ENCODE measurements at regions not wholly inside any gene's neighbourhood (a gene's known extent, or its start where the extent isn't known, plus 50 kb on each side); places are given as distances from the start of the nearest gene placed in this dataset.

DNA sequence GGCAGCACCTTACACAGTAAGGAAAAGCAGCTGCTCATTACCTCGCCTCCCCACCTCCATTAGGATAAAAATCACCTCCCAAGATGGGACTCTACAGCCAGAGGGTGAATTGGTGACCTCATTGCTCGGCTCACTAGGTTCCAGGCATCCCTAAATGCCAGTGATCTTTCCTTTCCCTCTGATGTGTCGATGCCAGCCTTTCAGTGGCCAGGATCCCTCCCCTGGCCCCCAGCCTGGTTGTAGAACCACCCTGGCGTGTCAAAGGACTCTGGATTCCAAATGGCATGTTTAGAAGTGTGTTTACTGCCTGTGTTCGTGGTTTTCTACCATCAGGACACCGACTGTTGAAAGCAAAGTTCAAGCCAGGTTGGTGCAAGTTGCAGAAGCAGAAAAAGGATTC is 72.1 kb upstream of the LYRM9 start:
- no peak for DNase-seq (ENCODE audit: low spot score)
- Histone ChIP-seq H3K9ac (ENCODE audit: low read depth in 1 of 2, low read length in 2 of 2) (no peak overlapping the region), H3K27ac (ENCODE audit: low read depth in 1 of 2, low read length in 2 of 2) (no peak overlapping the region), H3K9me3 (ENCODE audit: control insufficient read depth in 4 of 4, low read length in 3 of 4) (no peaks in the 10 kb centered on the region), H3K36me3 (ENCODE audit: control insufficient read depth in 4 of 4, insufficient read depth in 3 of 4, low read depth in 1 of 4, low read length in 3 of 4) (no peaks in the 10 kb centered on the region), H3K4me1 (ENCODE audit: control insufficient read depth in 4 of 4, insufficient read depth in 4 of 4, low read length in 3 of 4) (peaks cover 0 to 5% (median 3%) of the 10 kb centered on the region in 4 donors), H3K4me3 (ENCODE audit: low read depth in 1 of 3, low read length in 3 of 3) (no peak overlapping the region), H3K27me3 (ENCODE audit: control insufficient read depth in 4 of 4, insufficient read depth in 4 of 4, low read length in 3 of 4) (no peaks in the 10 kb centered on the region)
- TF ChIP-seq YY1 (IDR thresholded peaks at IDR 0.05) (no peak), FOXA1 (IDR thresholded peaks at IDR 0.05) (no peak), EGR1 (IDR thresholded peaks at IDR 0.05; ENCODE audit: low read depth in 2 of 2) (no peak), TAF1 (conservative IDR thresholded peaks at IDR 0.05) (no peak), HNF4A (conservative IDR thresholded peaks at IDR 0.05) (no peak), FOXA2 (IDR thresholded peaks at IDR 0.05) (no peak), NR2F2 (IDR thresholded peaks at IDR 0.05) (no peak), SP1 (IDR thresholded peaks at IDR 0.05) (no peak), JUND (IDR thresholded peaks at IDR 0.05) (no peak), RXRA (IDR thresholded peaks at IDR 0.05) (no peak), HNF4G (IDR thresholded peaks at IDR 0.05) (no peak), GABPA (IDR thresholded peaks at IDR 0.05 in 1 of 2, conservative IDR thresholded peaks at IDR 0.05 in 1 of 2) (no peak), RAD21 (IDR thresholded peaks at IDR 0.05) (no peak)
- TF ChIP-seq, protein P1, sequence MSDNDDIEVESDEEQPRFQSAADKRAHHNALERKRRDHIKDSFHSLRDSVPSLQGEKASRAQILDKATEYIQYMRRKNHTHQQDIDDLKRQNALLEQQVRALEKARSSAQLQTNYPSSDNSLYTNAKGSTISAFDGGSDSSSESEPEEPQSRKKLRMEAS (IDR thresholded peaks at IDR 0.05), result no peak
- TF ChIP-seq, protein P2, sequence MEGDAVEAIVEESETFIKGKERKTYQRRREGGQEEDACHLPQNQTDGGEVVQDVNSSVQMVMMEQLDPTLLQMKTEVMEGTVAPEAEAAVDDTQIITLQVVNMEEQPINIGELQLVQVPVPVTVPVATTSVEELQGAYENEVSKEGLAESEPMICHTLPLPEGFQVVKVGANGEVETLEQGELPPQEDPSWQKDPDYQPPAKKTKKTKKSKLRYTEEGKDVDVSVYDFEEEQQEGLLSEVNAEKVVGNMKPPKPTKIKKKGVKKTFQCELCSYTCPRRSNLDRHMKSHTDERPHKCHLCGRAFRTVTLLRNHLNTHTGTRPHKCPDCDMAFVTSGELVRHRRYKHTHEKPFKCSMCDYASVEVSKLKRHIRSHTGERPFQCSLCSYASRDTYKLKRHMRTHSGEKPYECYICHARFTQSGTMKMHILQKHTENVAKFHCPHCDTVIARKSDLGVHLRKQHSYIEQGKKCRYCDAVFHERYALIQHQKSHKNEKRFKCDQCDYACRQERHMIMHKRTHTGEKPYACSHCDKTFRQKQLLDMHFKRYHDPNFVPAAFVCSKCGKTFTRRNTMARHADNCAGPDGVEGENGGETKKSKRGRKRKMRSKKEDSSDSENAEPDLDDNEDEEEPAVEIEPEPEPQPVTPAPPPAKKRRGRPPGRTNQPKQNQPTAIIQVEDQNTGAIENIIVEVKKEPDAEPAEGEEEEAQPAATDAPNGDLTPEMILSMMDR (IDR thresholded peaks at IDR 0.05; ENCODE audit: low read depth, low read length, missing input control), result no peak
- TF ChIP-seq, protein P3, sequence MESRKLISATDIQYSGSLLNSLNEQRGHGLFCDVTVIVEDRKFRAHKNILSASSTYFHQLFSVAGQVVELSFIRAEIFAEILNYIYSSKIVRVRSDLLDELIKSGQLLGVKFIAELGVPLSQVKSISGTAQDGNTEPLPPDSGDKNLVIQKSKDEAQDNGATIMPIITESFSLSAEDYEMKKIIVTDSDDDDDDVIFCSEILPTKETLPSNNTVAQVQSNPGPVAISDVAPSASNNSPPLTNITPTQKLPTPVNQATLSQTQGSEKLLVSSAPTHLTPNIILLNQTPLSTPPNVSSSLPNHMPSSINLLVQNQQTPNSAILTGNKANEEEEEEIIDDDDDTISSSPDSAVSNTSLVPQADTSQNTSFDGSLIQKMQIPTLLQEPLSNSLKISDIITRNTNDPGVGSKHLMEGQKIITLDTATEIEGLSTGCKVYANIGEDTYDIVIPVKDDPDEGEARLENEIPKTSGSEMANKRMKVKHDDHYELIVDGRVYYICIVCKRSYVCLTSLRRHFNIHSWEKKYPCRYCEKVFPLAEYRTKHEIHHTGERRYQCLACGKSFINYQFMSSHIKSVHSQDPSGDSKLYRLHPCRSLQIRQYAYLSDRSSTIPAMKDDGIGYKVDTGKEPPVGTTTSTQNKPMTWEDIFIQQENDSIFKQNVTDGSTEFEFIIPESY (IDR thresholded peaks at IDR 0.05), result no peak
- TF ChIP-seq, protein P4, sequence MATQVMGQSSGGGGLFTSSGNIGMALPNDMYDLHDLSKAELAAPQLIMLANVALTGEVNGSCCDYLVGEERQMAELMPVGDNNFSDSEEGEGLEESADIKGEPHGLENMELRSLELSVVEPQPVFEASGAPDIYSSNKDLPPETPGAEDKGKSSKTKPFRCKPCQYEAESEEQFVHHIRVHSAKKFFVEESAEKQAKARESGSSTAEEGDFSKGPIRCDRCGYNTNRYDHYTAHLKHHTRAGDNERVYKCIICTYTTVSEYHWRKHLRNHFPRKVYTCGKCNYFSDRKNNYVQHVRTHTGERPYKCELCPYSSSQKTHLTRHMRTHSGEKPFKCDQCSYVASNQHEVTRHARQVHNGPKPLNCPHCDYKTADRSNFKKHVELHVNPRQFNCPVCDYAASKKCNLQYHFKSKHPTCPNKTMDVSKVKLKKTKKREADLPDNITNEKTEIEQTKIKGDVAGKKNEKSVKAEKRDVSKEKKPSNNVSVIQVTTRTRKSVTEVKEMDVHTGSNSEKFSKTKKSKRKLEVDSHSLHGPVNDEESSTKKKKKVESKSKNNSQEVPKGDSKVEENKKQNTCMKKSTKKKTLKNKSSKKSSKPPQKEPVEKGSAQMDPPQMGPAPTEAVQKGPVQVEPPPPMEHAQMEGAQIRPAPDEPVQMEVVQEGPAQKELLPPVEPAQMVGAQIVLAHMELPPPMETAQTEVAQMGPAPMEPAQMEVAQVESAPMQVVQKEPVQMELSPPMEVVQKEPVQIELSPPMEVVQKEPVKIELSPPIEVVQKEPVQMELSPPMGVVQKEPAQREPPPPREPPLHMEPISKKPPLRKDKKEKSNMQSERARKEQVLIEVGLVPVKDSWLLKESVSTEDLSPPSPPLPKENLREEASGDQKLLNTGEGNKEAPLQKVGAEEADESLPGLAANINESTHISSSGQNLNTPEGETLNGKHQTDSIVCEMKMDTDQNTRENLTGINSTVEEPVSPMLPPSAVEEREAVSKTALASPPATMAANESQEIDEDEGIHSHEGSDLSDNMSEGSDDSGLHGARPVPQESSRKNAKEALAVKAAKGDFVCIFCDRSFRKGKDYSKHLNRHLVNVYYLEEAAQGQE (IDR thresholded peaks at IDR 0.05), result no peak
- WGBS, result 89% methylated on average over 6 of the region's 6 CpGs

DNA sequence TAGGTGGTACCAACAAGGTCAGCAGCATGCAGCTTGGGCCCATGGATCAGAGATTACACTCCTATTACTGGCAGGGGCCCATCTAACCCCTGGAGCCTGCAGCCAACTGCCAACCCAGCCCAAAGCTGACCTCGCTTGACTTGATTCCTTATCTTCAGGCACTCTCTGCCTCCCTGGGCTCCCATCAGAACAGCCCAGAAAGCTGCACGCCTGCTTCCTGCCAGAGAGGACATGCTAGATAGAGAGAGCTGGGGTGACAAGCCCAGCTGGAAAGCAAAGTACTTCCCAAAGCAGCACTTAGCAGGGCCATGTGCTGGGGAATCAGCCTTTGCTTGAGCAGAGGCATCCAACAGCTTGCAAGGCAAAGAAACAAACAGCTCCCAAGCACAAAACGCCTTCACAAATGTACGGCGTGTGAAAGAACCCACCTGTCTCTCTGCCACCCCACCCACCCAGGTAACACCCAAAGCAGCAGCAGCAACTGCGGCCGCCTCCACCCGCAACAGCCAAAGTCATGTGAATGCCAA is 74.2 kb upstream of the NLK start:
- Histone ChIP-seq H3K9ac (ENCODE audit: low read depth in 1 of 2, low read length in 2 of 2) (no peak overlapping the region), H3K9me3 (ENCODE audit: control insufficient read depth in 4 of 4, low read length in 3 of 4) (no peaks in the 10 kb centered on the region), H3K4me3 (ENCODE audit: low read depth in 1 of 3, low read length in 3 of 3) (no peak overlapping the region), H3K4me1 (ENCODE audit: control insufficient read depth in 4 of 4, insufficient read depth in 4 of 4, low read length in 3 of 4) (peaks cover 0 to 8% (median 4%) of the 10 kb centered on the region in 4 donors), H3K27ac (ENCODE audit: low read depth in 1 of 2, low read length in 2 of 2) (no peak overlapping the region), H3K36me3 (ENCODE audit: control insufficient read depth in 4 of 4, insufficient read depth in 3 of 4, low read depth in 1 of 4, low read length in 3 of 4) (no peaks in the 10 kb centered on the region), H3K27me3 (ENCODE audit: control insufficient read depth in 4 of 4, insufficient read depth in 4 of 4, low read length in 3 of 4) (no peaks in the 10 kb centered on the region)
- peak; percentile 78 for DNase-seq (ENCODE audit: low spot score)
- WGBS, result 79% methylated on average over 8 of the region's 8 CpGs
- TF ChIP-seq RAD21 (IDR thresholded peaks at IDR 0.05) (no peak), FOXA1 (IDR thresholded peaks at IDR 0.05) (no peak), YY1 (IDR thresholded peaks at IDR 0.05) (no peak), RXRA (IDR thresholded peaks at IDR 0.05) (no peak), EGR1 (IDR thresholded peaks at IDR 0.05; ENCODE audit: low read depth in 2 of 2) (no peak), GABPA (IDR thresholded peaks at IDR 0.05 in 1 of 2, conservative IDR thresholded peaks at IDR 0.05 in 1 of 2) (no peak), HNF4A (conservative IDR thresholded peaks at IDR 0.05) (no peak), TAF1 (conservative IDR thresholded peaks at IDR 0.05) (no peak), JUND (IDR thresholded peaks at IDR 0.05) (no peak), FOXA2 (IDR thresholded peaks at IDR 0.05) (no peak)
- TF ChIP-seq, protein P4 (IDR thresholded peaks at IDR 0.05), result no peak
- TF ChIP-seq, protein P2 (IDR thresholded peaks at IDR 0.05; ENCODE audit: low read depth, low read length, missing input control), result no peak
